ENCODE measurements at regions not wholly inside any gene's neighbourhood (a gene's known extent, or its start where the extent isn't known, plus 50 kb on each side); places are given as distances from the start of the nearest gene placed in this dataset.

- DNase-seq = no peak
Observed at GRCh38 chr3:182527745-182528144, 265.6 kb upstream of the ATP11B start.

DNA sequence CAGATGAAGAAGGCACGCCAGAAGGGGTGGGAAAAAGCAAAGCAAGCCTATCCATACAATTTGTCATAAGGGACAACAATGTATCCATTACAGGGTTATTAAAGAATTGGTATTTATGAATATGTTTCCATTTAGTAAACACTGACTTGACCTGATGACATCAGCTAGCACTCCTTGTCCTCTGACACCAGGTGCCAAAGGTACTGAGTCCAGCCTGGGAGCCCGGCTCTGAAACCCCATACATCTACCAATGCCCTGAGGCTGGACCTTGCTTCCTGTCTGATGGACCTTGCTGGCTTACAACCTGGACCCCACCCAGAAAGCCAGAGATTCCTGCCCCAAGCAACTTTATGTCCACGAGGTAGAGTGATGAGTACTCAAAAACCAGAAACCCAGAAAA lies 263.0 kb upstream of the ATP11B start:
- no peak for DNase-seq

- DNase-seq = no peak
Observed at GRCh38 chr3:182533394-182533793, 259.9 kb upstream of the ATP11B start.

DNA sequence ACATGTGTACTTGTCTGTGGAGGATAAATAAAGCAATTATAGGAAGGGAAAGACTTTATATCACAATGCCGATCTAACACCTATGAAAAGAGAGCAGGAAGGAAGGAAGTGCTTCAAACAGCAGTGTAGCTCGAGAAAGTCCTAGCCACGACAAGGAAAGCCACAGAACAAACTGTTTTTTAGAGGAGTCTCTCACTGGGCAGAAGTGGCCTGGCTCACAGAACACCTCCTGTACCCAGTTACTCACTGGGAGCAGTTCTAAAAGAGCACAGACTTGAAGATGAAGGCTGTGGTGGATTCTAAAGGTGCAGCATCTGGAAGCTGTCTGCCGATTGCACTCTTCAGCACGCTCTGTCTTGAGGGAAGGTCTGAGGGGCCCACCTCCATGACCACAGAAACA lies 248.8 kb upstream of the ATP11B start:
- no peak for DNase-seq

GRCh38 chr3:182562274-182562673 lies 231.0 kb upstream of the ATP11B start:
- no peak for DNase-seq

- no peak for DNase-seq
Observed at GRCh38 chr3:182565916-182566796, 227.1 kb upstream of the ATP11B start.

- DNase-seq = no peak
Observed at GRCh38 chr3:182567700-182568099, 225.6 kb upstream of the ATP11B start.

DNA sequence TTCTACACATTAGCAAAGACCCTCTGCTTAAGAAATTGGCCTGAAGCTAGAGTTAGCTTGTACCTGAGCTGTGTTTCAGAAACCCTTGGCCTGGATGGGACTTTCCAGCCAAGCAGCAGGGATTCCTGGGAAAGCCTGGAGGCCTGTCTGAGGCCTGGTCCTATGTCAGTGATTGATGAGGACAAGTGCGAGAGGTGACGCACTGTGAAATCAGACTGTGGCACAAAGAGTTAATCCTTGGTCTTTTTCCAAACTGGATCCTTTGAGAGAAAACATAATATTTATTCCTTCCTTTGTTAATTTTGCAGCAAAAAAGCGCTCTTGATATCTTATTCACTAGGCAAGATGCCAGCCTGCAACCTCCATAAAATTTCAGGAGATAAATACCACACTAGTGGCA lies 225.0 kb upstream of the ATP11B start:
- DNase-seq = no peak

DNA sequence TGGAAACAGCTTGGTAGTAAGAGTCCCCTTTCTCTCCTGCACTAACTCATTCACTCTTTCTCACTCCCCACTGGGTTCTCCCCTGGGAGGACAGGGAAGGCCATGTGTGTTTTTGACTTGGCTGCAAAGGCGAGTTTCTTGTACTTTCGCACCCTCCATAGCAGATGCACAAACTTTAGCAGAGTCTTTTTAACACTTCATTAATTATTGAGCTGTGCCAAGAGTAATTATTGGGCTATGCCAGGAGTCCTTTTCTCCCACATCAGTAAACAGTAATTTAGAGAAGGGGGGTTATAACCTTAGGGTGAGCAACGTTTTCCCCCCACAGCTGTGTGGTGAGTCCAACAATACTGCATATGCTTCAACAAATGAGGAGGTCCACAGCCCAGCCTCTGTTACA lies 224.4 kb upstream of the ATP11B start:
- DNase-seq = no peak

DNA sequence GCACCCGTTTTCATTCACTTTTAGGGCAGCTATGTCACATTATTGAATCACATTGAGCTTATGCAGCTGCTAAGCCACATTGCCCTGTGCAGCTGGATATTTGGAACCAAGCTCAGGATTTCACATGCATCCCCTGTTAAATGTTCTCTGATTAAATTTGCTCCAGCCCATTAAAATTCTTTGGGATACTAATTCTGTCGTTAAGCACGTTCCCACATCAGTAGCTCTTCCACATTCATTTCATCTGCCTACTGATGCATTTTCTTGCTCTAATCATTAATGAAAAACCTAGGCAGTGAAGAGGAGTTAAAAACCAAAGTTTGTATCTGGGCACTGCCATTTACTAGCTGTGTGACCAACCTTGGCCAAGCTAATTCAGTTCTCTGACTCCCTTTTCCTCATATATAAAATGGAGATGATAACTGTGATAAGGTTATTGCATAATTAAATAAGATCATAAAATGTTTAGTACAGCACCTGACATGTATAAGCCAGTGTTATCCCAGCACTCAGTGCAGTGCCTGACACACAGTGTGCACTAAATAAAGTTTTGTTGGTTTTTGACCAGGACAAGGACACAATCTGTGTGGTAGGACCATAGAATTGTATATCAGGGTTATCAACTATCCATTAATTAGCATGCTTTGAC lies 222.2 kb upstream of the ATP11B start:
- no peak for DNase-seq

- no peak for DNase-seq
Observed at GRCh38 chr3:182575941-182576340, 217.4 kb upstream of the ATP11B start.

- no peak for DNase-seq
Observed at GRCh38 chr3:182583545-182583944, 209.8 kb upstream of the ATP11B start.

GRCh38 chr3:182585532-182586150 lies 207.7 kb upstream of the ATP11B start:
- DNase-seq = no peak

DNA sequence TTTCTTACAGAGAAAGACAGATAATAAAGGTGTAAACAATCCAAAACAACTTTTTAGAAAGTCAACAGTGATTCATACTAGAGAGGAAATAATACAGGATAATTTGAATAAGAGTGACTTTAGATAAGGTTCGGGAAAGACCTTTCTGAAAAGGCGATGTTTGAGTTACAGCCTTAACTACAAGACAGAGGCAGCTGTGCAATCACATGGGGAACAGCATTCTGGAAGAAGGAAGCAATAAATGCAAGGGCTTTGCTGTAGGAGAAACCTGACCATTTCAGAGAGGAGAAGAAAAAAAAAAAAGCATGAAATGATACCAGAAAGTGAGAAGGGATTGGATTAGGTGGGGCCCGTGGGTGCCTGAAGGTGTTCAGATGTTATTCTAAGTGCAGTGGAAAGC lies 200.6 kb upstream of the ATP11B start:
- no peak for DNase-seq

DNA sequence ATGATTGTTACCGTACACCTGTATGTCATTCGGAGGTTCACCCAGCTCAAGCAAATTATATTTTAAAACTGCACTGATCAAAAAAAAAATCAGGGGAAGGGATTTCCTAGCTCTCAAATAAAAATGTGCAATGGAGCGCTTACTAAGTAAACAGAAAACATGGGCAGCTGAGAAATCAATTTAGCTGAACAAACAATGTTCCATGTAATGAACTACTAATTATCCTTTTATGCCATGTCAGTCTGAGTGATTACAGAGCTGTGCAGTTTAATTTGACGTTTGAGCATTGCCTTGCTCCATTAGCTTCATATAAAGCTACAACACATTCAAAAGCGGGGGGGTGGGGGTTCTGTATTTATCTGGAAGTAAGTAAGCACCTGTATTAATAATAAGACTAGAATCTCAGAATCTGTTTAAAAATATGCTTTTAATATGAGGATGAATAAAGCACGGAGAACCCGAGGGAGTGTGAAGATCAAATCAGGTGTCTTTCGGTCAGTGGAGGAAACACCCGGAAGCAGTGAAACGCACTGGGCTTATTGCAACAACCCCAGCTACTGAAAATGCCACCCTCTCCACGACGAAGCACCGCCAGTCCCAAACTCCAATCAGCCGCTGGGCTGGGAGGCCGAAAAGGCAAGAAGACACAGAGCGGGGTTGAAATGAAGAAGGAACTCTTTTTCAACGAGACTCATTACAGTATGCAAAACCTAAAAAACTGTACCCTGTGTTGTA lies 196.5 kb upstream of the ATP11B start:
- DNase-seq = no peak

GRCh38 chr3:182597621-182598041 lies 195.7 kb upstream of the ATP11B start:
- no peak for DNase-seq

- DNase-seq = no peak
Observed at GRCh38 chr3:182601597-182601996, 191.7 kb upstream of the ATP11B start.

DNA sequence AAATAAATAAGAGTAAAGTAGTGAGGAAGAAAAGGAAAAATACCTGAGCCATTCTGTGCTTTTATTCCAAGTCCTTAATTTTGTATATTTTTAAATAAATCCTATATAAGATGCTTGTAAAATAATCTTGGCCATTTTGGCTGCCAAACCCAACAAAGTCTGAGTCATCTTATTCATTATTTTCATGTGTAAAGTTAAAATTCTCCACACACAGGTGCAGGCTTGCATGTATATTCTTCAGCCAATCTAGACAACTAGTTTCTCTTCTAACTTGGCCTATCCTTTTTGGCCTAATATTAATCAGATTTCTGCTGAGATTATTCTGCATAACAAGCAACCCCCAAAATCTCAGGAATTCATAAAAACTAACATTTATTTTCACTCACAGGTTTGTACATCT lies 189.8 kb upstream of the ATP11B start:
- no peak for DNase-seq

DNA sequence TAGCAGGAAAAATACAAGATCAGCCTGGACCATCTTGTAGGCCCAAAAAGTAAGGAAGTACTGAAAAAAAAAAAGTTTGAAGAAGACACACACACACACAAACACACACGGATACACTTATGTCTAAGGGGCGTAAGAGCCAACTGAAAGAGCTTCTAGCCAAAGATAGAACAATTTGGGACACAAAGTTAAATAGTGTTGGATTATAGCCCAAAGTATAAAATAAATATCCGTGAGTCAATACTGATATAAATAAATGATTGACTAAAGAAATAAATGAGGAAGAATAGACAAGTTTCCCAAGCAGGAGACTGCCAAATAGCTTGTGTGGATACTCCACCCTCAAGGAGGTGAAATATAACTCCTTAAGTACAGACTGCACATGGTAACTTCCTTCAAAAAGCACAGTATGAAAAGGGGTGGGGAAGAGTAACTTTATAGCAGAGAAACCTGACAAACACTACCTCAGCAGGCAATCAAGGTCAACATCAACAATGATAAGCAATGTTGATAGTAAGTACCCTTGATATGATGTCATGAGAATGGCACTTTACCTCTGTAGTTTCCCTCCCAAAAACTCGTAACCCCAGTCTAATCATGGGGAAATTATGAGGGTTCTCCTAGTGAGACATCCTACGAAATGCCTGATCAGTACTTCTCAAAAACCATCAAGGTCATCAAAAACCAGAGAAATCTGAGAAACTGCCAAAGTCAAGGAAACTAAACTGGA lies 187.3 kb upstream of the ATP11B start:
- DNase-seq = no peak

- DNase-seq = no peak
Observed at GRCh38 chr3:182606905-182607504, 186.3 kb upstream of the ATP11B start.

- DNase-seq = no peak
Observed at GRCh38 chr3:182608832-182609231, 184.5 kb upstream of the ATP11B start.

DNA sequence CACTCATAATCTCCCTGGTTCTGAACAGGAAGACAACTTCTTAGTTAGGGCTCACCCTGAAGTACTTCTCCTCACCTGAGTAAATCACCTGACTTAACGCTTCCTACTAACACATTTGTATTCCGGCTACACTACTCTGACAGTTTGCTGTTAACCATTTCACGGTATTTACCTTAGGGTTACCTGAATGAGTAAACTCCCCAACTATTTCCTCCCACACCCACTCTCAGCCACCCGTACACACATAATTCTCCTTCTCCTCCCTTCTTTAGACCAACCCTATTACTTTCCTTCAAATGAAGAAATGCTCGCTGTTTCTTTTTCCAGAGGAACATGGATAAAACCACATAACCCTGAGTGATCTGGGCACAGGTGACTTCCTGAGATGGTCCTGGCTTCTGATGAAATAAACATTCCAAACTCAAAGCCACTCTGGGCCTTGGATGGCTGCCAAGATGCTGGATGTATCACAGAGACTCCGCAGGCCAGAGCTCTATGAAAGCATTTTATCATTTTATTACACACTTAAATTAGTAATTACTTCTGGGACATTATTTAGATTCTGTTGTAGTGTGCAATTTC lies 183.6 kb upstream of the ATP11B start:
- no peak for DNase-seq

All from KG1 (cell line).